ENCODE measurements at regions not wholly inside any gene's neighbourhood (a gene's known extent, or its start where the extent isn't known, plus 50 kb on each side); places are given as distances from the start of the nearest gene placed in this dataset.
"Not testable (repeated sequence)": the region's sequence is repeated elsewhere in the genome, so short reads cannot be mapped to it uniquely, and the experiment has no call there.

DNA sequence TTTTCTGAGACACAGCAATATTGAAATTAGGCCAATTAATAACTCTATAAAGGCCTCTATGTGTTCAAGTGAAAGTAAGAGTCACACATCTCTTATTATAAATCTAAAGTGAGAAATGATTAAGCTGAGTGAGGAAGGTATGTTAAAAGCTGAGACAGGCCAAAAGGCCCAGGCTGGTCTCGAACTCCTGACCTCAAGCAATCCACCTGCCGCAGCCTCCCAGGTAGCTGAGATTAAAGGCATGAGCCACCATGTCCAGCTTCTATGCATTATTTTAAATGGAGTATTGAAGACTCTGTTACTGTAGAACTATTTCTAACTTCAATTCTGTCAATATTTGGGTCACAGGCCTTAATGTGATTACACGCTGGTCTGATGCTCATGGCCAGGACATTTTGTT lies 1706.9 kb downstream of the SPATA31A7 start:
- ATAC-seq; H3K4me1 ChIP-seq (ENCODE audit: control insufficient read depth, insufficient read depth, low read length); intact Hi-C loops (cut with micrococcal nuclease); H3K4me1 Mint-ChIP-seq; DNase-seq; H3K27ac Mint-ChIP-seq; H3K36me3 ChIP-seq (ENCODE audit: control insufficient read depth, insufficient read depth, low read length); H3K27me3 Mint-ChIP-seq (ENCODE audit: low read depth in 2 of 2); H3K27ac ChIP-seq (ENCODE audit: low read length); H3K4me3 Mint-ChIP-seq; H3K4me3 ChIP-seq (ENCODE audit: low read length); H3K27me3 ChIP-seq (ENCODE audit: control insufficient read depth, insufficient read depth, low read length); H3K9me3 Mint-ChIP-seq; H3K36me3 Mint-ChIP-seq; H3K9me3 ChIP-seq (ENCODE audit: control insufficient read depth, insufficient read depth, low read length): not testable (repeated sequence)
- WGBS (ENCODE audit: insufficient coverage) = 98% methylated on average over 2 of the region's 3 CpGs

DNA sequence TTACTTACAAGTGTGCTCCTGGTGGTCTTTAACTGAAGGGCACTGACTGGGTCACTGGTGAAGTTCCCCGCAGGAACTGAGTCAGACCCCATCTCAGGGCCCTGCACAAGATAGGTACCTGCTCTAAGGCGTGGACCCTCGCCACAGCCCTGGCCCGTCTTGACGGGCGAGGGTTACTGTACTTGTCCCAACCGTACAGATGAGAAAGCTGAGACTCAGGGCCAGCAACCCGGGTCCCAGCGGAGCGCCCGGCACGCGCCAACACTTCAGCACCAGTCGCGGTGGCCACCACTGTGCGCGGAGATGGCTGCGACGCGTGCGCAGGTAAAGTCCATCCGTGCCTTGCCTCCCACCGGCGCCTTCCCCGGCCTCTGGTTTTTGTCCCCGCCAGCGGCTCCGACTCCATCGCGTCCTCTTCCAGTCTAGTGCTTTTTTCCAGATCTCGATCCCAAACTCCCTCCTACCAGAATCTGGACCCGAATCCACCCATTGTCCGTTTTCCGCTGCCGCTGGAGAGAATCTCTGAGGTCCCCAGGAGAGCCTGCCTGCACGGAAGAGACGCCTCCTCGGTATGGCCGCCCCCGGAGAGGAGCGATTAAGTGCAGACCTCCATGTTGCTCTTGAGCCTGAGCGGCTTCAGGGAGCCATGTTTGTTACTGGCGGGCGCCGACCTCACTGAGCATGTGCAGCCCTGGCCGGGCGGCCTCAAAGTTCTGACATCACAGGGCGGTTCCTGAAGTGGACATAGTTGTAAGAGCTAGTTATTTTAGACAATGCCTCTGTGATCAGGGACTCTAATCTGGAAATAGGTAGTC lies 1707.8 kb downstream of the SPATA31A7 start:
- H3K27me3 Mint-ChIP-seq (ENCODE audit: low read depth in 2 of 2); H3K9me3 Mint-ChIP-seq; H3K4me1 ChIP-seq (ENCODE audit: control insufficient read depth, insufficient read depth, low read length); H3K36me3 Mint-ChIP-seq; H3K27me3 ChIP-seq (ENCODE audit: control insufficient read depth, insufficient read depth, low read length); H3K4me1 Mint-ChIP-seq; intact Hi-C loops (cut with micrococcal nuclease); H3K36me3 ChIP-seq (ENCODE audit: control insufficient read depth, insufficient read depth, low read length); H3K9me3 ChIP-seq (ENCODE audit: control insufficient read depth, insufficient read depth, low read length): not testable (repeated sequence)
- DNase-seq (peak; percentile 24 to 51), ATAC-seq (peak in 2 of 3 donors; percentile 34 to 58)
- H3K4me3 ChIP-seq (ENCODE audit: low read length) = peak overlapping the region; percentile 33
- Mint-ChIP-seq H3K4me3 (peak overlapping the region; percentile 75), H3K27ac (peak overlapping the region; percentile 51 to 98)
- WGBS (ENCODE audit: insufficient coverage) = 0% methylated on average over 19 of the region's 48 CpGs
- peak overlapping the region; percentile 66 for H3K27ac ChIP-seq (ENCODE audit: low read length)

DNA sequence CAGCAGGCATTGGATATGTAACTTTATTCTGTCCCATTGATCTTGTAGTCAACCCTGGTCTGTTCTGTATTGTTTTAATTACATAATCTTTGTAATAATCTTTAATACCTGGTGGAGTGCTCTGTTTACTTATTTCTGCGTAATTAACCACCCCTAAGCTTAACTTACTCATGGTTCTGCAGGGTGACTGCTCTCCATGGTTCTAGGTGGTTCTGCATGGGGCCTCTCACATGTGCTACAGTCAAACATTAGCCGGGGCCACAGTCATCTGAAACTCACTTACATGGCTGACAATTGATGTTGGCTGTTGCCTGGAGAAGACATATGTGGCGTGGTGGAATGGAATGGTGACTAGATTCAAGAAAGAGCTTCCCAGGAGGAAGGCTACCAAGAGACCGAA lies 1709.8 kb downstream of the SPATA31A7 start:
- H3K27me3 ChIP-seq (ENCODE audit: control insufficient read depth, insufficient read depth, low read length); intact Hi-C loops (cut with micrococcal nuclease); H3K27ac ChIP-seq (ENCODE audit: low read length); H3K36me3 Mint-ChIP-seq; H3K4me3 Mint-ChIP-seq; H3K4me1 Mint-ChIP-seq; H3K27me3 Mint-ChIP-seq (ENCODE audit: low read depth in 2 of 2); H3K4me3 ChIP-seq (ENCODE audit: low read length); H3K27ac Mint-ChIP-seq; H3K9me3 ChIP-seq (ENCODE audit: control insufficient read depth, insufficient read depth, low read length); H3K9me3 Mint-ChIP-seq; H3K4me1 ChIP-seq (ENCODE audit: control insufficient read depth, insufficient read depth, low read length); H3K36me3 ChIP-seq (ENCODE audit: control insufficient read depth, insufficient read depth, low read length); DNase-seq; ATAC-seq: not testable (repeated sequence)
- WGBS (ENCODE audit: insufficient coverage) = 60% methylated on average over 2 of the region's 4 CpGs

DNA sequence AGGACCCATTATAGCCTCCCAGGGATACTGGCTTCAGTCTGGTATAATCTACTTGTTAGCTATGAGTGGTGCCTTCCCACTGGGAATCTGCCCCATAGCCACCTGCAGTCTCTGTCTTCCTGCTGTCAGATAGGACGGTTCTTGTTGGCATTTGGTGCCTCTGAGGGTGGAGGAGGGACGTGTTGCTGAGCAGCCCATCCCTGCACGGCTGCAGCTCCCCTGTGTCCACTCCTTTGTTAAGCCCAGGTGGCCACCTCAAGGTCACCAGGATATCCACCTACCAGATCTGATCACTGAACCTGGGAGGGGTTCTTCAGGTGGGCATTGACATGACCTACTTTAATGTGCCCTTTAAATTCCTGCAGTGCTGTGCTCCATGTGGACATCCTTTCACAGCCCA lies 1714.2 kb downstream of the SPATA31A7 start:
- H3K27me3 Mint-ChIP-seq (ENCODE audit: low read depth in 2 of 2); H3K27ac ChIP-seq (ENCODE audit: low read length); H3K9me3 Mint-ChIP-seq; H3K4me1 Mint-ChIP-seq; ATAC-seq; H3K36me3 Mint-ChIP-seq; H3K4me3 ChIP-seq (ENCODE audit: low read length); H3K4me1 ChIP-seq (ENCODE audit: control insufficient read depth, insufficient read depth, low read length); H3K36me3 ChIP-seq (ENCODE audit: control insufficient read depth, insufficient read depth, low read length); intact Hi-C loops (cut with micrococcal nuclease); DNase-seq; H3K27me3 ChIP-seq (ENCODE audit: control insufficient read depth, insufficient read depth, low read length); H3K9me3 ChIP-seq (ENCODE audit: control insufficient read depth, insufficient read depth, low read length); H3K27ac Mint-ChIP-seq; H3K4me3 Mint-ChIP-seq: not testable (repeated sequence)
- 97% methylated on average over 3 of the region's 3 CpGs for WGBS (ENCODE audit: insufficient coverage)

DNA sequence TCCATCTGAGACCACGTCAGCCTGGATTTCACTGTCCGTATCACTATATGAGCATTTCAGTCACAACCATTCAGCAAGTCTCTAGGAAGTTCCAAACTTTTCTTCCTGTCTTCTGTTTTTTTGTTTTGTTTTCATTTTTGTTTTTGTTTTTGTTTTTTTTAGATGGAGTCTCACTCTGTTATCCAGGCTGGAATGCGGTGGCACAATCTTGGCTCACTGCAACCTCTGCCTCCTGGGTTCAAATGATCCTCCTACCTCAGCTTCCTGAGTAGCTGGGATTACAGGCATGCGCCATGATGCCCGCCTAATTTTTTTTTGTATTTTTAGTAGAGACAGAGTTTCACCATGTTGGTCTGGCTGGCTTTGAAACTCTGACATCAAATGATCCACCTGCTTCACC lies 1715.9 kb downstream of the SPATA31A7 start:
- ATAC-seq; H3K9me3 ChIP-seq (ENCODE audit: control insufficient read depth, insufficient read depth, low read length); intact Hi-C loops (cut with micrococcal nuclease); H3K4me1 Mint-ChIP-seq; H3K27ac Mint-ChIP-seq; H3K36me3 Mint-ChIP-seq; H3K4me3 ChIP-seq (ENCODE audit: low read length); H3K27me3 ChIP-seq (ENCODE audit: control insufficient read depth, insufficient read depth, low read length); H3K27me3 Mint-ChIP-seq (ENCODE audit: low read depth in 2 of 2); H3K27ac ChIP-seq (ENCODE audit: low read length); H3K36me3 ChIP-seq (ENCODE audit: control insufficient read depth, insufficient read depth, low read length); H3K4me1 ChIP-seq (ENCODE audit: control insufficient read depth, insufficient read depth, low read length); H3K9me3 Mint-ChIP-seq; DNase-seq; H3K4me3 Mint-ChIP-seq: not testable (repeated sequence)
- WGBS (ENCODE audit: insufficient coverage) = 55% methylated on average over 1 of the region's 5 CpGs

DNA sequence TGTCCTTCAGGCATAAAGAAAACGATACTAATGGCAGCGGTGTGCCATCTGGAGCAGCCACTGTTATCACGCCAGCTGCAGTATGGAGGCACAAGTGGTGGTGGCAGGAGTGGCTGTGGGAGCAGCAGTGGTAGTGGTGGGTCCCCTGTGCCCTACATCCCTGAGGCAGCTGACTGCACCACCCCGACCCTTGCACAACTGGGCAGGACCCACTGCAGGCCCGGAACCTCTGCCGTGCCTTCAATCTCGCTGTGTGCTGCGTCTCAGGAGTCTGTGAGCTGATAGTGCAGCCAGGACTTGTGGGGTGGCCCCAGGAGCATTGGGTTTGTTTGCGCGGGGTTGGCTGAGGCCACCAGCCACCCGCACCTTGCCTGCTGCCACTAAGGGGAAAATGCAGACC lies 1718.0 kb downstream of the SPATA31A7 start:
- 94% methylated on average over 3 of the region's 11 CpGs for WGBS (ENCODE audit: insufficient coverage)

DNA sequence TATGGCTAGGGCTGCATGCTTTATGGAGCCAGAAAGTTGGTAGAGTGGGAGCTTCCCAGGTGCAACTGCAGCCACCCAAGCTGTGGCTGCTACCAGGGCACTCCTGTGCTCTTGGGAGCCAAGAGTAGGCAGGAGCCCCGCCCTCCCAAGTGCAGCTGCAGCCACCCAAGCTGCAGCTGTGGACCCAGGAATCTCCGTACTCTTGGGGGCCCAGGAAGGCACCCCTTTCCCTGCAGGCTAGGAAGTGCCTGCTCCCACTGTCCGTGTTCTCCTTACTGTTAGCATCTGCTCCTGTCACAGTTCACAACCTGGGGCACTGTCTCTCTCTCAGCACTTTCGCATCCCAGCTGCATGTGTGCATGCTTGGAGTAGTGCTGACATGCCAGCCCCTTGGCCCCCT lies 1718.4 kb downstream of the SPATA31A7 start:
- H3K27ac Mint-ChIP-seq; H3K4me1 ChIP-seq (ENCODE audit: control insufficient read depth, insufficient read depth, low read length); DNase-seq; H3K27ac ChIP-seq (ENCODE audit: low read length); H3K36me3 Mint-ChIP-seq; H3K9me3 Mint-ChIP-seq; H3K9me3 ChIP-seq (ENCODE audit: control insufficient read depth, insufficient read depth, low read length); H3K27me3 ChIP-seq (ENCODE audit: control insufficient read depth, insufficient read depth, low read length); intact Hi-C loops (cut with micrococcal nuclease); ATAC-seq; H3K4me3 ChIP-seq (ENCODE audit: low read length); H3K4me1 Mint-ChIP-seq; H3K4me3 Mint-ChIP-seq; H3K36me3 ChIP-seq (ENCODE audit: control insufficient read depth, insufficient read depth, low read length); H3K27me3 Mint-ChIP-seq (ENCODE audit: low read depth in 2 of 2): not testable (repeated sequence)
- 40% methylated on average over 1 of the region's 4 CpGs for WGBS (ENCODE audit: insufficient coverage)

More for the DNA sequence above, 1718.0 kb downstream of the SPATA31A7 start:
- H3K4me1 Mint-ChIP-seq; H3K9me3 Mint-ChIP-seq; H3K36me3 ChIP-seq (ENCODE audit: control insufficient read depth, insufficient read depth, low read length); intact Hi-C loops (cut with micrococcal nuclease); H3K27me3 ChIP-seq (ENCODE audit: control insufficient read depth, insufficient read depth, low read length); H3K36me3 Mint-ChIP-seq; H3K27me3 Mint-ChIP-seq (ENCODE audit: low read depth in 2 of 2); H3K9me3 ChIP-seq (ENCODE audit: control insufficient read depth, insufficient read depth, low read length); ATAC-seq; H3K4me3 ChIP-seq (ENCODE audit: low read length); H3K4me3 Mint-ChIP-seq; H3K27ac ChIP-seq (ENCODE audit: low read length); H3K4me1 ChIP-seq (ENCODE audit: control insufficient read depth, insufficient read depth, low read length); DNase-seq; H3K27ac Mint-ChIP-seq: not testable (repeated sequence)

DNA sequence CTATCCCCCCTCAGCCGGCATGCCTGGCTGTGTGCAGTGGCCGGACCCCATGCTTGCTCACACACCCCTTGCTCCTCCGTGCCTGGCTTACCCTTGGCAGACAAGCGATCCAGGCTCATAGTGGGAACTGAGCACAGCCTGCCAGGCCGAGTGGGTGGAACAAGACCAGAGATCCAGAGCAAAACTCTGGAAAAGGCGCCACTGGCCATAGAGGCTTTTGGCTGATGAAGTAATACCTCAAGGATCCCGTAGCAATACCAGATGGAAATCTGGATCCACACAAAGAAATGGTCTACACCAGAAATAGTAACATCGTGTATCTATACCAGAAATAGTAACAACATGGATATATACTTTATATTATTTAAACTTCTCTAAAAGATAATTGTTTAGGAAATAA lies 1719.6 kb downstream of the SPATA31A7 start:
- 92% methylated on average over 3 of the region's 8 CpGs for WGBS (ENCODE audit: insufficient coverage)
- H3K27ac Mint-ChIP-seq; DNase-seq; H3K27ac ChIP-seq (ENCODE audit: low read length); H3K27me3 Mint-ChIP-seq (ENCODE audit: low read depth in 2 of 2); H3K36me3 ChIP-seq (ENCODE audit: control insufficient read depth, insufficient read depth, low read length); ATAC-seq; H3K9me3 ChIP-seq (ENCODE audit: control insufficient read depth, insufficient read depth, low read length); H3K4me3 ChIP-seq (ENCODE audit: low read length); H3K4me1 Mint-ChIP-seq; H3K4me1 ChIP-seq (ENCODE audit: control insufficient read depth, insufficient read depth, low read length); H3K9me3 Mint-ChIP-seq; H3K4me3 Mint-ChIP-seq; intact Hi-C loops (cut with micrococcal nuclease); H3K36me3 Mint-ChIP-seq; H3K27me3 ChIP-seq (ENCODE audit: control insufficient read depth, insufficient read depth, low read length): not testable (repeated sequence)
